ENCODE measurements at regions not wholly inside any gene's neighbourhood (a gene's known extent, or its start where the extent isn't known, plus 50 kb on each side); places are given as distances from the start of the nearest gene placed in this dataset.

DNA sequence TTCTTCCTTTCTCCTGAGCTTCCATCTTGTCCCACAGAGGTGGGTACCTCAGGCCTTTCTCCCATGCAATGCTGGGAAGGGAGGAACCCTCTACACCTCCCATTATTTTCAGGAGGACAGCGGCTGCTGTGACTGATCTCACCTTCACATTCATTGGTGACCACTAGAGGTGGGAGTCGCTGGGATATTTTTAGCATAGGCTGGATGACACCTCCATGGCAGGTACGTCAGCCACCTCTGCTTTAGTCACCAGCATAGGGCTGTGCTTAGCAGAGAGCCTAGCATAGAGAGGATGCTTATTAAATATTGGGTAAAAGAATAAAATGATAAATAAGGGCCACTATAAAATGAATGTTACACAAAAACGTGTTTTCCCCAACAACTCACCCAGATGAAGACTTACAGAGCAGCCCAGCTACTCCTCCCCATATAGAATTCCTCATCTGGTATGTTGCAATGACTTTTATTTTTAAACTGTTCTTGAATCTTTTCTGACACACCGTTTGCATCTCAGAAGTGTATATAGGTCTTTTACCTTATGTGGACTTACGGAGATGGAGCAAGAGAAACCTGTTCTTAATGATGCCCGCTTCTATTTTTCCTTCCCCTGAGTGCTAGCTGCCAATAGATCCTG is 60.9 kb upstream of the SORBS2 start:
- H3K4me3 ChIP-seq (ENCODE audit: low read depth, low read length): no peak overlapping the region
- TF ChIP-seq, protein P1, sequence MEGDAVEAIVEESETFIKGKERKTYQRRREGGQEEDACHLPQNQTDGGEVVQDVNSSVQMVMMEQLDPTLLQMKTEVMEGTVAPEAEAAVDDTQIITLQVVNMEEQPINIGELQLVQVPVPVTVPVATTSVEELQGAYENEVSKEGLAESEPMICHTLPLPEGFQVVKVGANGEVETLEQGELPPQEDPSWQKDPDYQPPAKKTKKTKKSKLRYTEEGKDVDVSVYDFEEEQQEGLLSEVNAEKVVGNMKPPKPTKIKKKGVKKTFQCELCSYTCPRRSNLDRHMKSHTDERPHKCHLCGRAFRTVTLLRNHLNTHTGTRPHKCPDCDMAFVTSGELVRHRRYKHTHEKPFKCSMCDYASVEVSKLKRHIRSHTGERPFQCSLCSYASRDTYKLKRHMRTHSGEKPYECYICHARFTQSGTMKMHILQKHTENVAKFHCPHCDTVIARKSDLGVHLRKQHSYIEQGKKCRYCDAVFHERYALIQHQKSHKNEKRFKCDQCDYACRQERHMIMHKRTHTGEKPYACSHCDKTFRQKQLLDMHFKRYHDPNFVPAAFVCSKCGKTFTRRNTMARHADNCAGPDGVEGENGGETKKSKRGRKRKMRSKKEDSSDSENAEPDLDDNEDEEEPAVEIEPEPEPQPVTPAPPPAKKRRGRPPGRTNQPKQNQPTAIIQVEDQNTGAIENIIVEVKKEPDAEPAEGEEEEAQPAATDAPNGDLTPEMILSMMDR (IDR thresholded peaks at IDR 0.05; ENCODE audit: low read depth, low read length, missing control alignments): no peak
- DNase-seq (ENCODE audit: low read depth): no peak

DNA sequence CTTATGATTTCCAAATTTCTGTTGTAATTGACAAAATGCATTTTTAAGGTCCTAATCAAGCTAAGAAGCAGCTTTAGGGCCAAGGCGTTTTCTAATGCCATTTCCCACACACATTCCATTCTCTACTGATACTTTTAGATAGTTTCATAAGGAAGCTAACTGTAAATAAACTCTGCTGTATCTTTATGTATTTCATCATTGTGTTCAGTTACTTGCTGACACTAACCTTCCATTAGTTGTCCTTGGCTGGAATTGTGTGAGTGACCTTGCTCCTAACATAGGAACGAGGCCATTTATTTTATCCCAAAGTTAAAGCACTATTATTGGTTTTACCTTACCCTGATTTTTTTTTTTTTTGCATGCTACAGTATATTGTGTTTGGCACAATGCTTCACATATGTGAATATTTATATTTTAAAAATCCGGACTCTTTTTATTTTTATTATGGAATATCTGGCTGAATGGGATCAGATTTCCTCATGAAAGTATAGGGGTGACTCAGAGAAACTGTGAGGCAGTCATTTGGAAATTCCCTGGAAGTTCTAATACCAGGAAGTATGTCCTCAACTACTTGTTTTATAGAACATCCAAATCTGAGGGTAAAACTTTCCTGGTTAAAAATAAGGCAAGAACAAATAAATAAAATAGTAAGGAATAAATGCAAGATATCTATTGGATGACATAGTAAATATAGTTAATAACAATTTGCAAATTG is 62.7 kb upstream of the SORBS2 start:
- H3K4me3 ChIP-seq (ENCODE audit: low read depth, low read length): no peak overlapping the region
- no peak for DNase-seq (ENCODE audit: low read depth)
- TF ChIP-seq, protein P1 (IDR thresholded peaks at IDR 0.05; ENCODE audit: low read depth, low read length, missing control alignments): no peak

DNA sequence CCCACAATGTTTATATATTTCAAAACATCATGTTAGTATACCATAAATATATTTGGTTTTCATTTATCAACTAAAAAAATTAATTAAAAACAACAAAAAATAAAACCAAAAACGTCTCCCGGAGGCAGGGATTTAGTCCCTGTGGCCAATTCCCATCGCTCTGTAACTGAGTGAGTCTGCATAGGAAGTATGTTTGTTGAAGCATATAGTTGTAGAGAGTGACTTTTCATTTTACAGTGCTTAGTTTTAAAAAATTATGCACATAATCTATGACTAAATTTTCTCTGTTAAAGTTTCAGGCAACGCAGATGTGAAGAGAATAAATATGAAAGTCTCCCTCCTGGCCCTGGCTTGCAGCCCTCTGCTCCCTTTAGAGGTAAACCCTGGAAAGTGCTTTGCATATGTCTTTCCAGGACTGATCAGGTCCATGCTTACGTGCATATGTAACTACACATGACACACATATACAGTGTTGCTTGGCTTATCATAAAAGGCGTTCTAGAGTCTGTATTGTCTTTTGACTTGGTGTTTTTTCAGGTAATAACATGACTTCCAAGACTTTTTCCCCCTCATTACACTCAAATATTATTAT is 63.4 kb upstream of the SORBS2 start:
- DNase-seq (ENCODE audit: low read depth): no peak
- TF ChIP-seq, protein P1 (IDR thresholded peaks at IDR 0.05; ENCODE audit: low read depth, low read length, missing control alignments): no peak
- H3K4me3 ChIP-seq (ENCODE audit: low read depth, low read length): no peak overlapping the region

DNA sequence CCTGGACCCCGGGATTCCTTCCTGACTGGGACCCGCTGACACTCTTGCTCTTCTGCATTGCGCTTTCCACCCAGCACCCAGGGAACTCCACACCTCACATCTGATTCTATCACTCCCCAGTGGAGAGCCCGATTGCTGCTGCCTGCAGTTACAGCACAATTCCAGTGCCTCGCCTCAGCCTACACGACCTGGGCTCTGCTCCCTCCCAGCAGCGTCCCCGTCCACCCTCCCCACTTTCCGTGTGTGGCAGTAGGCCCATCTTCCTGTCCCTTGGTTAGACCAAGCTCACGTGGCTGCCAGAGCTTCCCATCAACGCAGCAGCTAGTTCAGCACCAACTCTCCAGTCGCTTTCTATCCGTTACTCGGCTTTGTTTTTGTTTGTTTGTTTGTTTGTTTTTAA is 66.6 kb upstream of the SORBS2 start:
- H3K4me3 ChIP-seq (ENCODE audit: low read depth, low read length): no peak overlapping the region

DNA sequence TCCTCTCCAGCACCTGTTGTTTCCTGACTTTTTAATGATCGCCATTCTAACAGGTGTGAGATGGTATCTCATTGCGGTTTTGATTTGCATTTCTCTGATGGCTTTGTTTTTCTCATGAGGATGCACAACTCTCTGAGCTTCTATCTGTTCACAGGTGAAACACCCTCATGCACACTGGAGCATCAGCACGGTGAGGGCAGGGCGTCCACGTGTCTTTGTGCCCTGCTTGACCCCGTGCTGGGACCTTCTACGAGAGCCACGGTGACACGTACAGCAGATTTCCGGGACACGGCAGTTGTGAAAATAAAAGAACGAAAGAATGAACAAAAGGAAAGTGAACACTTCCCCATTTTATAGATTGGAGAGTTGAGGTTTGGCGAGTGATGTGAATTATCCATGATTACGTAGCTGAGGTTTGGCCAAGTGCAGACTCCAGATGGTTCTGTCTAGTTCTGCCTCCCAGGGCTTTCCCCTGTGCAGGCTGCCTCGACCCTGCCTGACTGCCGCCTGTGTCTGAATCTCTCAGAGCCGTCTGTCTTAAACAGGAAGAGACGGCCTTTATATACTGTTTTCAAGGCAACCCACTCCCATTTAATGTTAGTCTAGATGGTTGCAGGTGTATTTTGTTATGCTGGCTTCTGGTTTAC is 67.8 kb upstream of the SORBS2 start:
- TF ChIP-seq, protein P1 (IDR thresholded peaks at IDR 0.05; ENCODE audit: low read depth, low read length, missing control alignments): no peak
- DNase-seq (ENCODE audit: low read depth): no peak
- no peak overlapping the region for H3K4me3 ChIP-seq (ENCODE audit: low read depth, low read length)

More for the DNA sequence above, 66.6 kb upstream of the SORBS2 start:
- TF ChIP-seq, protein P1 (IDR thresholded peaks at IDR 0.05; ENCODE audit: low read depth, low read length, missing control alignments): no peak
- DNase-seq (ENCODE audit: low read depth): no peak

DNA sequence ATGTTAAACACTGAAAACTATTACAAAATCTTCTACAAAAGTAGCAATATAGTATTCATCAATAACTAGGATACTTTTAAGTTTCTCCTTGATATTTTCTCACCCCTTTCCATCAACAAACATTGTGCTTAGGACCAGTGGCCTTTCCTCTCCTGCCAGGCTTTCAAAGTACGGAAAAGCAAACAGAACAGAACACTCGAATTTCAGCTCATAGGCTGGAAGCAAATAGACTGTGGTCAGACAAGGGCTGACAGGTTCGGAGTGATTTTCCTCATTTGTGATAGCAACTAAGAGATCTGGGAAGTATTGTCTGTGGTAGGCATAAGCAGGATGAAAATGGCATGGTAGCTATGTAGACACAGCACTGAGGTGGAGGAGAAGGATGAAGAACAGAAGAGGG is 68.6 kb upstream of the SORBS2 start:
- H3K4me3 ChIP-seq (ENCODE audit: low read depth, low read length): no peak overlapping the region
- TF ChIP-seq, protein P1 (IDR thresholded peaks at IDR 0.05; ENCODE audit: low read depth, low read length, missing control alignments): no peak
- no peak for DNase-seq (ENCODE audit: low read depth)
